ENCODE measurements at regions not wholly inside any gene's neighbourhood (a gene's known extent, or its start where the extent isn't known, plus 50 kb on each side); places are given as distances from the start of the nearest gene placed in this dataset.

- DNase-seq = no peak
Observed at GRCh38 chr6:105954148-105954547, 132.0 kb upstream of the PRDM1 start.

DNA sequence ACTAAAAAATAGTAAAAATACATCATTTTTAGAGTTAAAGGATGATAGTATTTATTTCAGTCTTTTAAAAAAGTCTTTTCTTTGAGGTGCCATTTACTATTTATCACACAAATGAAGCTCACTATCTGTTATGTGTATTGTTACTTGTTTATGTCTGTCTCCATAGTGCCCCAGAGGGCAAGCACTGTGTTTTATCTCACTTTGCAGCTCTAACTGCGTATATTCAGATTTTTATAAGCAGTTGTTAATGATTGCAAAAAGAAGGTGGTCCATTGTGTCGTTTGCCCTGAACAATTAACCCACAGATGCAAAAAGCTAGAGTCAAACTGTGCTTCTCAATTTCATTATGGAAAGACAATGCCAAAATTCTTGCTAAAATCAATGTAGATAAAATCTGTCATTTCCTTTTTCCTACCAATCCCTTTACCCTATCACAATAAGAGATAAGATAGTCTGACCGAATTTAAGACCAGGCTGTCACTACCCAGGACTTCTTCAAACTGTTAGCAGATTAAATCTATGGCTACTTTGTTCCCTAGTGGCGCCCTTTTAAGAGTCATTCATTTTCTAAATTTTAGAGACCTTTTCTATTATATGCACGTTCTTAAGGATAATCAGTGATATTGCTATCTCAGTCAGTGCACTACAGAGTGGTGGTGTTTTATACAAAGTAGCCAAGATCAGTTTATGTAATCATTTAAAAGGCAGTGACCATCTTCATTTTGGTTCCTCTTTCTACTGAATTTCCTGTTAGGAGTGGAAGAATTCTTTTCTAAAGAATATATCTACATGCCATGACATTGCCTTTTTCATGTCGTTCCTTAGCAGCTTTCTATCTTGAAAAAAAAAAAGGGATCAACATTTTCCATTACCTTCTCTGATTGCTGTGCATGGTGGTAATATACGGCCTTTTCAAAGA, 133.1 kb upstream of the PRDM1 start:
- DNase-seq = no peak

DNA sequence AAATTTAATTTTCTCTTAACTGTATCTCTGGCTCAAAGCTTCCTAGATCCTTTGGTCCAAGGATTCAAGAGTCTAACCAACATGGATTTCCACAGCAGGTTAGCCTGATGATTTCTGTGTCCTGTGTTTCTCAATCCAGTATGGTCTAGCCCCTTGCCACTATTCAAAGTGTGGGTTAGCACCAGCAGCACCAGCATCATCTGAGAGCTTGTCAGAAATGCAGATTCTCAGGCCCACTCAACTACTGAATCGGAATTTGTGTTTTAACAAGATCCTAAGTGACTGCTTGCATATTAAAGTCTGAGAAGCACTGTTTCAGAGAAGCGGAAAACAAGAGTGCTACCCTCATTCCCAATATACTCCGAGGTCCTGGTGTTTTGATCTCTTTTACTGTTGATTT, 133.8 kb upstream of the PRDM1 start:
- DNase-seq = no peak

DNA sequence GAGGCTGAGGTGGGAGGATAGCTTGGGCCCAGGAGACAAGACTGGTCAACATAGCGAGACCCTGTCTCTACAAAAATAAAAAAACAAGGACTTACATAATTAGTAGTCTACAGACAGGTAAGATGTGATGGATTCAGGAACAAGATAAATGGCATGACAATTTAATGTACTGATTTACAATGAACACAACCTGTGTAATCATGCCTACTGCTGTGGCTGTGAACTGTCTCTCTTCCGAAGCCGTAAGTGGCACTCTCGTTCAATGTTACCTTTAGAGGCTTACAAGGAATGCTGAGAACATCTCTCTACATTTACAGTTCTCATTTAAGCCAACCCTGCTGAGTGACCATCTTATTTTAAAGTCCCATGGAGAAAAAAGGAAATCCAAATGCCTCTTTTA, 134.8 kb upstream of the PRDM1 start:
- no peak for DNase-seq

GRCh38 chr6:105949869-105950268, 136.3 kb upstream of the PRDM1 start:
- no peak for DNase-seq

DNA sequence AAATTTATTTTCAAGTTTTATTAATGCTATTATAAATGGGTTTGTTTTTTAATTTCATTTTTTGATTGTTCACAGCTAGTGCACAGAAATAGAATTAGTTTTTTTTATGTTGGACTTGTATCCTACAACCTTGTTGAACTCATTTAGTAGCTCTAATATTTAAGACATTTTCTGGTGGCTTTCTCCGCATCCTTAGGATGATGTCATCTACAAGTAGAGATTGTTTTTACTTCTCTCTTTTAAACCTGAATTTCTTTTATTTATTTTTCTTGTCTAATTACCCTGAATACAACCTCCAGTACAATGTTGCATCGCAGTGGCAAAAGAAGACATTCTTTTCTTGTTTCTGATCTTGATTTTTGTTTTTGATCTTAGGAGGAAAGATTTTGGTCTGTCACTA, 142.6 kb upstream of the PRDM1 start:
- DNase-seq = no peak

- no peak for DNase-seq
Observed at GRCh38 chr6:105941621-105942412, 144.3 kb upstream of the PRDM1 start.

GRCh38 chr6:105940990-105941389, 145.1 kb upstream of the PRDM1 start:
- no peak for DNase-seq

GRCh38 chr6:105936972-105937371, 149.2 kb upstream of the PRDM1 start:
- DNase-seq = no peak

- no peak for DNase-seq
Observed at GRCh38 chr6:105935416-105935815, 150.7 kb upstream of the PRDM1 start.

GRCh38 chr6:105934708-105935107, 151.4 kb upstream of the PRDM1 start:
- no peak for DNase-seq

DNA sequence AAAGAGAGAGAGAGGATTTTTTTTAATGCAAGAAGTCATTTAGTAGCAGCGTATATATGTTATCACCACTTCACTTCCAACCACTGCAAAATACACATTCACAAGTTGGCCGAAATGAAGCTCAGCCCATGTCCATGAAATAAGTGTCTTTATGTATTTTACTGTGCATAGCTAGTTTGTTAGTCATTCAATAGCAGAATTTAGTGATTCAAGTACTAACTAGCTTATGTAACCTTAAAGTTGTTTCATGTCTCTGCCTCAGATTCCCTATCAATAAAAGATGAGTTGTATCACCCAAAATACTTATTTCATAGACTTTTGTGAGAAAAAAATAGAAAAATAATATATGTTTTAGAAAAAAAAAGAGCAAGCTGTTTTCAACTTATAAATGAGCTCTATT, 153.7 kb upstream of the PRDM1 start:
- DNase-seq = no peak

- DNase-seq = no peak
Observed at GRCh38 chr6:105929626-105930025, 156.5 kb upstream of the PRDM1 start.

GRCh38 chr6:105926318-105926717, 159.8 kb upstream of the PRDM1 start:
- no peak for DNase-seq

DNA sequence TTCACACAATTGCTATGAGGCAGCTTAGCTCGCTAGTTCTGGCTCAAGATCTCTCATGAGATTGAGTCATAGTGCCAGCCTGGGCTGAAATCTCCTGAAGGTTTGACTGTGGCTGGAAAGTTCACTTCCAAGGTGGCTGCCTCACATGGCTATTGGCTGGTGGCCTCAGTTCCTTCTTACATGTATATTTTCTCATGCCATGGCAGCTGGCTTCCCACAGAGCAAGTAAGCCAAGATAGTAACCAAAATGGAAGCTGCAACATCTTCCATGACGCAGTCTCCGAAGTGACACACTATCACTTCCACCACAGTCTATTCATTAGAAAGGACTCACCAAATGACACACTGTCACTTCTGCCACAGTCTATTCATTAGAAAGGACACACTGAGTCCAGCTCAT, 160.4 kb upstream of the PRDM1 start:
- DNase-seq = no peak

DNA sequence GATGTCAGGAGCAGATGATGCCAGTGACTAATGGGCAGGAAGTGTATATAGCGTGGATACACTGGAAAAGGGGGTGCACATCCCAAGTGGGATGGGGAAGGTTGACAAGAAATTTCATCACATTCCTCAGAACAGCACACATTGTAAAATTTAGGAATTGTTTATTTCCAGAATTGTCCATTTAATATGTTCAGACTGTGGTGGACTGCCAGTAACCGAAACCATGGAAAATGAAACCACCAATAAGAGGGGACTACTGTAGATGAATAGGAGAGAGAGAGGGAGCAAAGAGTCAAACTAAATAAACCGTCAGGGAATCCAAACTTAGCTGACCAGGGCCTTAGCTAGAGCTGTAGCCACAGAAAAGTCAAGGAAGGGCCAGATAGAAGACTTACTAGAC, 164.4 kb upstream of the PRDM1 start:
- no peak for DNase-seq

DNA sequence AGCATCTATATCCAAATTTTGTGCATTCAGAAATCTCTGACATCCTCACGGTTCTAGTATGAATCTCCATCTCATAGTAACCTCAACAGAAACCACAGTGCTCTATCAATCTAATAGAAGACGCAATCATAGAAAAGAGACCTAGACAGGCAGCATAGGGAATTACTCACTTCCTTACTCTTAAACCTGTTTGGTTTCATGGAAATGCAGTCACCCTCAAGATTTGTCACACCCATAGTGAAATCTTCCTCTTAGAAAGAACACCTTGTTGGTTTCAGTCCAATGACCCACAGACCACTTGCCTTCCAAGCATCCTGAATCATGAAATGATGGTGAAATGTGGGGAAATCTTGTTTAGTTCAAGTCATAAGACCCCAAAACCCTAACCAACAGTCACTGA, 166.1 kb upstream of the PRDM1 start:
- no peak for DNase-seq

GRCh38 chr6:105917038-105917695, 169.0 kb upstream of the PRDM1 start:
- no peak for DNase-seq

DNA sequence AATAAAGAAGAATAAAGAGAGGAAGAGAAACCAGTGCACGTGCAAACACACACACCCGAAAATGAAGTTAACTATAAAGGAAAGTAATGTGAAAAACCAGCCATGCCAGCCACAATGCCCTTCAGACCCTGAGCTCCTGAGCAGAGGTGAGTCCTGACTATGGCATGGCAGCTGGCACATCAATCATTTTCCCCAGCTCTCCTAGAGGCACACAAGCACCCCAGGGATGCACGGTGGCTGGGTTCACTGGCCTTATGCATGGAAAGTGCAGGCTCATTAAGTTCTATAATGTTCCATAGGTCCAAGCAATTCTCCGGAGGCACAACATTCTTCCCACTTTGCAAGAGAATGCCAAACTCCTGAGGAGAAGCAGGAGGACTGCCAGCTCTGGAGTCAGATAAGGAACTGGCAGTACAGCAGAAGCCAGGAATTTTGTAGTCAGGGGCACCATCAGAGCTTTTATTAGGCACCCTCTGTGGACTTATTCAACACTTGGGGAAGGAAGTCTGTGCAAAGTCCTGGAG, 175.0 kb upstream of the PRDM1 start:
- no peak for DNase-seq

DNA sequence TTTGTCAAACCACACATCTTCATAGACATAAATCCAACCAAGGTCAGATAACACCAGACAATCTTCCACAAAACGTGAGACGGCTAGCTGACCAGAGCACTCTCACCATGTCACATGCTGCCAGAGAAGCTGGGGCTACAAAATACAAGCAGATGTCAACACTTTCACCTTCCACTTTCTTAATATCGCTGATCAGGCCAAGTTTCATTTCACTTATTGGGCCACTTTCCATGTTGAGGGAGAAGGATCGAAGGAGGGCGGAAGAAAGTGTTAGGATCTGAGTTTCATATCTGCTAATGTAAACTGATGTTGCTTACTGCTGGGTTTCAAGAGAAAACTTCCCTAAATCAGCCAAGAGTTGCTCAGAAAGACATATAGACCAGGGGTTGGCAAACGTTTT, 177.0 kb upstream of the PRDM1 start:
- no peak for DNase-seq

- DNase-seq = no peak
Observed at GRCh38 chr6:105907991-105908390, 178.1 kb upstream of the PRDM1 start.

DNA sequence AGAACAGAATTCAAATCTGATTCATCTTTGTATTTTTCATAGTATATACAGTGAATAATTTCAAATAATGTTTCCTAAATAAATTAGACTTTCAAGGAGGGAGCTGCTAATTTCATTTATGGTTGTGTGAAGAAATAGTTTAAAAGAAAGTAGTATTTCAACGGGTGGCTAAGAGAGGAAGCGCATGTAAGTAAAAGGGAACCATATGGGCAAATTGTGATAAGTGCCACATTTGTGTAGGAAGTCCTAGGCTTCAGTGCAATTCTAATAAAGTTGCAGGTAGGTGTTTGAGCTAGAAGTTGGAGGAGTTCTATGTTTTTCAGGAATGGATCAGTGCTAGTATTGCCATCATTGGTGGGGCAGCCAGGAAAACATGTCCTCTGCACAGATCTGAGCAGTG, 178.8 kb upstream of the PRDM1 start:
- no peak for DNase-seq

GRCh38 chr6:105902401-105903031, 183.6 kb upstream of the PRDM1 start:
- no peak for DNase-seq

All from GOT3 (cell line).